ENCODE measurements at regions not wholly inside any gene's neighbourhood (a gene's known extent, or its start where the extent isn't known, plus 50 kb on each side); places are given as distances from the start of the nearest gene placed in this dataset.

GRCh38 chr3:87614998-87615397 is 338.6 kb upstream of the POU1F1 start:
- Histone ChIP-seq H3K4me3 (no peak overlapping the region), H3K9me3 (peaks cover 0 to 19% (median 15%) of the 10 kb centered on the region in 4 donors), H3K27ac (replicated peaks in 1 of 4) (no peak overlapping the region), H3K36me3 (no peaks in the 10 kb centered on the region), H3K27me3 (no peaks in the 10 kb centered on the region), H3K4me1 (no peaks in the 10 kb centered on the region)
- DNase-seq (ENCODE audit: extremely low spot score) = no peak
- 87% methylated on average over 4 of the region's 4 CpGs for WGBS
- TF ChIP-seq CTCF (IDR thresholded peaks at IDR 0.05) (no peak), POLR2AphosphoS5 (IDR thresholded peaks at IDR 0.05) (no peak), EP300 (IDR thresholded peaks at IDR 0.05) (no peak), POLR2A (IDR thresholded peaks at IDR 0.05; ENCODE audit: low read depth) (no peak)
- intact Hi-C loops (cut with DNase I) = no loop called here

- H3K27me3 ChIP-seq = no peaks in the 10 kb centered on the region
- TF ChIP-seq EP300 (IDR thresholded peaks at IDR 0.05) = no peak
- TF ChIP-seq CTCF (IDR thresholded peaks at IDR 0.05) = no peak
- no peak for TF ChIP-seq POLR2AphosphoS5 (IDR thresholded peaks at IDR 0.05)
- TF ChIP-seq POLR2A (IDR thresholded peaks at IDR 0.05; ENCODE audit: low read depth) = no peak
- intact Hi-C loops (cut with DNase I) = no loop called here
- H3K4me3 ChIP-seq = no peak overlapping the region
- no peak overlapping the region for H3K27ac ChIP-seq (replicated peaks in 1 of 4)
- 90% methylated on average over 5 of the region's 5 CpGs for WGBS
- H3K4me1 ChIP-seq = no peaks in the 10 kb centered on the region
- no peak for DNase-seq (ENCODE audit: extremely low spot score)
- peaks cover 0 to 12% (median 7%) of the 10 kb centered on the region in 4 donors for H3K9me3 ChIP-seq
- H3K36me3 ChIP-seq = no peaks in the 10 kb centered on the region
These were observed 330.9 kb upstream of the POU1F1 start for GRCh38 chr3:87607234-87607633.

- intact Hi-C loops (cut with DNase I) = no loop called here
- H3K4me1 ChIP-seq = no peaks in the 10 kb centered on the region
- H3K9me3 ChIP-seq = peaks cover 0 to 8% (median 3%) of the 10 kb centered on the region in 4 donors
- H3K27me3 ChIP-seq = no peaks in the 10 kb centered on the region
- TF ChIP-seq CTCF (IDR thresholded peaks at IDR 0.05) (no peak), EP300 (IDR thresholded peaks at IDR 0.05) (no peak), POLR2A (IDR thresholded peaks at IDR 0.05; ENCODE audit: low read depth) (no peak), POLR2AphosphoS5 (IDR thresholded peaks at IDR 0.05) (no peak)
- no peak overlapping the region for H3K27ac ChIP-seq (replicated peaks in 1 of 4)
- no peak overlapping the region for H3K4me3 ChIP-seq
- DNase-seq (ENCODE audit: extremely low spot score) = no peak
- WGBS = 88% methylated on average over 4 of the region's 4 CpGs
- H3K36me3 ChIP-seq = no peaks in the 10 kb centered on the region
These were observed 319.4 kb upstream of the POU1F1 start for GRCh38 chr3:87595798-87596197.

GRCh38 chr3:87581240-87581639 is 304.9 kb upstream of the POU1F1 start:
- Histone ChIP-seq H3K27ac (replicated peaks in 1 of 4) (no peak overlapping the region), H3K4me3 (no peak overlapping the region), H3K4me1 (no peaks in the 10 kb centered on the region), H3K9me3 (no peaks in the 10 kb centered on the region), H3K36me3 (no peaks in the 10 kb centered on the region), H3K27me3 (no peaks in the 10 kb centered on the region)
- intact Hi-C loops (cut with DNase I) = no loop called here
- 40% methylated on average over 1 of the region's 1 CpG for WGBS
- no peak for TF ChIP-seq POLR2A (IDR thresholded peaks at IDR 0.05; ENCODE audit: low read depth)
- no peak for TF ChIP-seq POLR2AphosphoS5 (IDR thresholded peaks at IDR 0.05)
- TF ChIP-seq EP300 (IDR thresholded peaks at IDR 0.05) = no peak
- TF ChIP-seq CTCF (IDR thresholded peaks at IDR 0.05) = no peak
- DNase-seq (ENCODE audit: extremely low spot score) = no peak

- Histone ChIP-seq H3K36me3 (no peaks in the 10 kb centered on the region), H3K4me1 (no peaks in the 10 kb centered on the region), H3K9me3 (no peaks in the 10 kb centered on the region), H3K4me3 (no peak overlapping the region), H3K27me3 (no peaks in the 10 kb centered on the region), H3K27ac (replicated peaks in 1 of 4) (no peak overlapping the region)
- no peak for DNase-seq (ENCODE audit: extremely low spot score)
- TF ChIP-seq POLR2A (IDR thresholded peaks at IDR 0.05; ENCODE audit: low read depth) (no peak), EP300 (IDR thresholded peaks at IDR 0.05) (no peak), POLR2AphosphoS5 (IDR thresholded peaks at IDR 0.05) (no peak), CTCF (IDR thresholded peaks at IDR 0.05) (no peak)
- intact Hi-C loops (cut with DNase I) = no loop called here
- WGBS = 61% methylated on average over 4 of the region's 4 CpGs
These were observed 300.4 kb upstream of the POU1F1 start for GRCh38 chr3:87576752-87577151.
